Testis (tissue), 2 donors: ENCODE measurements at regions not wholly inside any gene's neighbourhood (a gene's known extent, or its start where the extent isn't known, plus 50 kb on each side); places are given as distances from the start of the nearest gene placed in this dataset.

Source experiments
- DNase-seq: peaks from one replicate; pipeline ENCODE4 v3.0.0-alpha.2; 2019
- H3K27ac ChIP-seq, 2 donors: fragments of 200-600 bp; sonication (generic); one replicate each; pipeline ENCODE4 v1.5.1; 2019
- H3K27me3 ChIP-seq: fragments of 200-600 bp; sonication (generic); one replicate; pipeline ENCODE4 v1.5.1; 2019
- H3K36me3 ChIP-seq: fragments of 200-600 bp; sonication (generic); one replicate; pipeline ENCODE4 v1.5.1; 2017; ENCODE audit warnings: low read depth; ENCODE audit errors: missing control alignments
- H3K4me1 ChIP-seq: fragments of 200-600 bp; sonication (generic); one replicate; pipeline ENCODE4 v1.5.1; 2019
- H3K4me3 ChIP-seq, 2 donors: fragments of 200-600 bp; sonication (generic); one replicate each; pipeline ENCODE4 v1.5.1; 2017 to 2019
- H3K9me3 ChIP-seq: fragments of 200-600 bp; sonication (generic); one replicate; pipeline ENCODE4 v1.5.1; 2017
- CTCF ChIP-seq, 3 experiments: fragments of 450-650 bp in 2 of 3; fragments of 200-600 bp in 1 of 3; sonication (generic) in 1 of 3; IDR thresholded peaks; one replicate each; pipeline ENCODE4 v1.5.1; 2016 to 2019; ENCODE audit warnings: antibody characterized with exemption in 3 of 3, mild to moderate bottlenecking in 2 of 3, moderate library complexity in 1 of 3
- POLR2A ChIP-seq: fragments of 450-650 bp; IDR thresholded peaks from one replicate; pipeline ENCODE4 v1.6.1; 2017; ENCODE audit warnings: antibody characterized with exemption, mild to moderate bottlenecking, moderate library complexity
- WGBS, 2 donors: methylation state at CpG; one replicate each; pipeline ENCODE4 v1.1.5; 2018; 5-methylcytosine and 5-hydroxymethylcytosine counted together
- intact Hi-C: fragments of 100-400 bp; cut with DNase I; formaldehyde crosslinking; loops from one replicate; pipeline ENCODE4 v1.15.1; 2023; ENCODE audit warnings: low total_unique reads

GRCh38 chr1:91583326-91583755, 82.7 kb downstream of the CDC7 start:
- Histone ChIP-seq H3K9me3 (no peaks in the 10 kb centered on the region), H3K27me3 (no peaks in the 10 kb centered on the region), H3K4me3 (no peak overlapping the region), H3K4me1 (peaks cover 11% of the 10 kb centered on the region), H3K27ac (peak overlapping the region; percentile 27 to 44), H3K36me3 (no peaks in the 10 kb centered on the region)
- 60 to 75% methylated on average over 7 of the region's 7 CpGs for WGBS, 2 donors
- TF ChIP-seq CTCF (IDR thresholded peaks at IDR 0.05) (no peak), POLR2A (no peak)
- intact Hi-C loops: no loop called here
- no peak for DNase-seq

GRCh38 chr1:91584309-91584708, 83.7 kb downstream of the CDC7 start:
- Histone ChIP-seq H3K4me3 (no peak overlapping the region), H3K36me3 (no peaks in the 10 kb centered on the region), H3K9me3 (no peaks in the 10 kb centered on the region), H3K4me1 (peaks cover 11% of the 10 kb centered on the region), H3K27ac (no peak overlapping the region), H3K27me3 (no peaks in the 10 kb centered on the region)
- intact Hi-C loops: no loop called here
- no peak for DNase-seq
- 90 to 95% methylated on average over 4 of the region's 4 CpGs for WGBS, 2 donors
- TF ChIP-seq POLR2A: no peak
- TF ChIP-seq CTCF (IDR thresholded peaks at IDR 0.05): no peak

- intact Hi-C loops: no loop called here
- H3K27me3 ChIP-seq: no peaks in the 10 kb centered on the region
- H3K4me1 ChIP-seq: peaks cover 8% of the 10 kb centered on the region
- H3K27ac ChIP-seq: no peak overlapping the region
- TF ChIP-seq CTCF (IDR thresholded peaks at IDR 0.05): no peak
- TF ChIP-seq POLR2A: no peak
- H3K9me3 ChIP-seq: no peaks in the 10 kb centered on the region
- no peaks in the 10 kb centered on the region for H3K36me3 ChIP-seq
- no peak for DNase-seq
- no peak overlapping the region for H3K4me3 ChIP-seq
- WGBS, 2 donors: 57 to 58% methylated on average over 4 of the region's 4 CpGs
Observed at GRCh38 chr1:91584878-91585277, 84.2 kb downstream of the CDC7 start.

- Histone ChIP-seq H3K9me3 (no peaks in the 10 kb centered on the region), H3K27me3 (no peaks in the 10 kb centered on the region), H3K4me1 (peaks cover 5% of the 10 kb centered on the region), H3K4me3 (no peak overlapping the region), H3K27ac (no peak overlapping the region), H3K36me3 (no peaks in the 10 kb centered on the region)
- TF ChIP-seq CTCF (IDR thresholded peaks at IDR 0.05) (no peak), POLR2A (no peak)
- WGBS, 2 donors: 82 to 95% methylated on average over 5 of the region's 5 CpGs
- intact Hi-C loops: no loop called here
- no peak for DNase-seq
Observed at GRCh38 chr1:91585502-91585901, 84.9 kb downstream of the CDC7 start.

GRCh38 chr1:91585982-91586381, 85.3 kb downstream of the CDC7 start:
- no peak overlapping the region for H3K4me3 ChIP-seq
- no peaks in the 10 kb centered on the region for H3K9me3 ChIP-seq
- H3K27ac ChIP-seq: no peak overlapping the region
- TF ChIP-seq CTCF (IDR thresholded peaks at IDR 0.05): no peak
- no peak for TF ChIP-seq POLR2A
- no peaks in the 10 kb centered on the region for H3K36me3 ChIP-seq
- DNase-seq: no peak
- WGBS, 2 donors: 70 to 83% methylated on average over 6 to 7 of the region's 7 CpGs
- H3K4me1 ChIP-seq: peaks cover 5% of the 10 kb centered on the region
- intact Hi-C loops: no loop called here
- no peaks in the 10 kb centered on the region for H3K27me3 ChIP-seq
